Muscle of back (tissue), 3 donors: ENCODE measurements at regions not wholly inside any gene's neighbourhood (a gene's known extent, or its start where the extent isn't known, plus 50 kb on each side); places are given as distances from the start of the nearest gene placed in this dataset.
A peak's percentile ranks its signal among the peaks of the same experiment; 100 is the strongest.

ENCODE experiments used
- DNase-seq, 3 donors: peaks; one replicate each; pipeline versions ENCODE4 v3.0.0 to v3.0.0-alpha.2; 2013

DNA sequence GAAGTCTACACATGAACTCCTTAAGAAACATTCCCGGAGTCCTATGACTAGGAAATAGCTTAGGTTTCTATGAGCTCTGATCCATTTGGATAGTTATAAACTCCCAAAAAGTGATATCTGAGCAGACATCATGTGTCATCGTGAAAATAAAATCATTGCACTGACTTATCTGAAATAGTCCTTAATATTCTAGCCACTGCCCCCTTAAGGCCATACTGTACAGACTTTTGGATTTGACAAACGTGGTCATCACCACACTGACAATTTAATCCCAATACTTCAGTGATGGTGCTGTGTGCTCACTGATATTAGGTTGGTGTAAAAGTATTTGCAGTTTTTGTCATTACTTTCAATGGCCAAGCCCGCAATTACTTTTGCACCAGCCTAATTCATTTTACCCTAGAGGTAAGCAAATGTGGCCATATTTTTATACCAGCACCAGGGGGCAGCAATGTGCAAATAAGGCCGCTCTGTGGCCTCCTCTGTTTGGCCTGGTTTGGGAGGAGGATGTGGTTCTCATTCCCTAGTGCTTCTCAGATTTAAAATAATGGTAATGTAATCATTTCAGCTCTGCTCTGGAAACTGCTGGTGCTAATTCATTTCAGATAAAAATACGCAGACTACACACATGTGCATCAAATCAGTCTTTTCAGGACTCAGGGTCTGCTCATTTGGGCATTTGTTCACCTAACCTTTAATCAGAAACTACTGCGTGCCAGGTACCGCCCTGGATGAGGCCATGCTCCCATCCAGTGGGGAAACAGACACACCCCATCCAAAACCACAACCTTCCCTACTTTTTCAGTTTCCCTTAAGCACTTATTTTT lies 196.4 kb upstream of the C1QTNF7 start:
- DNase-seq: peak; percentile 88 to 95 (median 92)

DNA sequence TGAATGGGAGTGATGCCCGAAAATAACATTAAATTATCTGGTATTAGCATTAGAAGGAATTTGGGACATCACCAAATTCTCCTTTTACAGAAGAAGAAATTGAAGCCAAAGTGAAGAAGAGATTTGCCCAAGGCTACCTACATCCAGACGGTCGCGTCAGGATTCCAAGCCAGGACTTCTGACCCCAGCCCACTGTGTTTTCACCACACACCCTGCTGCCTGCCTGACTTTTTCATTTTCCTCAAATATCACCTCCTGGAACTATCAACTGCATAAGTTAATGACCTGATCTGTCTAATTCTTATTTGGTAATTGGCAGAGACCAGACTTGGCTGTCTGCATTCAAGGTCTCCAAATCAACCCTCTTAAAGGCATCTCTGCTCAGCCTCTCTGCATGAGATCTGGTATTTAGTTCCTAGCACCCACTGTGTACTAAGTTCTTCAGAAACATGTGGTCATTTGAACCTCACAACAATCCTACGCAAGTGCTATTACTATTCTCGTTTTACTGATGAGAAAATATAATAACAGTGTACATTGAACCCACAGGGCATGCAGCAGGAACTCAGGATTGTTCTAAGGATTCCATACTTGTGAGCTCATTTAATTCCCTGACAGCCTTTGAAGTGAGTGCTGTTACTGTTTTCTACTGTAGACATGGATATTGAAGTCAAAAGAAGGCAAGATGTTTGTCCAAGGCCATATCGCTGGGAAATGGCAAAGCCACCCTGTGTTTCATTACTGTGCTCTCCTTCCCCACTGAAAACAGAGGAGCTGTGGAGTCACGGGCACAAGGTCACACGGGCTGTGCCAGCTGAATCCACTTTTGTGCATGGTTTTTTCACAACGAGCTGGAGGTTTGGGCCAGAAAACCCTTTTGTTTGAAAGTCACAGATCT lies 195.2 kb upstream of the C1QTNF7 start:
- DNase-seq: peak in 1 of 3 donors; percentile 56

DNA sequence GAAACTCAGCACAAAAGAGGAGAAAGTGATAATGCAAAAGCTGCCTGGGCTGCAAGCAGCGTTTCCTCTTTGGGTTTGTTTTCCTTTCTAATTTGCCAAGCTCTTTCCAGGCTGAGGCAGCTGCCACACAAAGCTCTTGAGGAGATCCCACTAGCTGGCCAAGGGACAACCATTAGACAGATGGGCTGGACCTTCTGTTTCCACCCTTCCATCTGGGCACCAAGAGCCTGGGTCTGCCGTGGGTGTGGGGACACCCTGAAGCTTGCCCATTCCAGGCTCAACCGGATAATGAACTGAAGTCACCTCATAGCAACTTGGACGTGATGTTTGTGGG lies 194.6 kb upstream of the C1QTNF7 start:
- DNase-seq: peak in 1 of 3 donors; percentile 69

DNA sequence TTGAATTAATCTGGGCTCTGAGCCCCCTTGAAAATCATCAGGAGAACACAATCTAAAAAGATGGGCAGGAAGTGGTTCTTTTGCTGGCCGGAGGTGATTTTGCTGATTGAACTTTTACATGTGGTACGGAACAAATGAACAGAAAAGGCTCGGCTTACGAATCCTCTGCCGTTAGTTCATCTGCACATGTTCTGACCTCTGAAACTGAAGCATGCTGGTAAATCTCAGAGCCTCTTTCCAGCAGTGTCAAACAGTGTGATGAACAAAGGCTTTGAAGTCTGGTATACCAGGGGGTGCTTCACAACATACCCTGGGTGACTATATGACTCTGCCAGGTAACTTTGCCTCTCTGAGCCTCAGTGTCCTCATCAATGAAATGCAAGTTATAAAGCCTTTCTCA lies 194.2 kb upstream of the C1QTNF7 start:
- no peak for DNase-seq

DNA sequence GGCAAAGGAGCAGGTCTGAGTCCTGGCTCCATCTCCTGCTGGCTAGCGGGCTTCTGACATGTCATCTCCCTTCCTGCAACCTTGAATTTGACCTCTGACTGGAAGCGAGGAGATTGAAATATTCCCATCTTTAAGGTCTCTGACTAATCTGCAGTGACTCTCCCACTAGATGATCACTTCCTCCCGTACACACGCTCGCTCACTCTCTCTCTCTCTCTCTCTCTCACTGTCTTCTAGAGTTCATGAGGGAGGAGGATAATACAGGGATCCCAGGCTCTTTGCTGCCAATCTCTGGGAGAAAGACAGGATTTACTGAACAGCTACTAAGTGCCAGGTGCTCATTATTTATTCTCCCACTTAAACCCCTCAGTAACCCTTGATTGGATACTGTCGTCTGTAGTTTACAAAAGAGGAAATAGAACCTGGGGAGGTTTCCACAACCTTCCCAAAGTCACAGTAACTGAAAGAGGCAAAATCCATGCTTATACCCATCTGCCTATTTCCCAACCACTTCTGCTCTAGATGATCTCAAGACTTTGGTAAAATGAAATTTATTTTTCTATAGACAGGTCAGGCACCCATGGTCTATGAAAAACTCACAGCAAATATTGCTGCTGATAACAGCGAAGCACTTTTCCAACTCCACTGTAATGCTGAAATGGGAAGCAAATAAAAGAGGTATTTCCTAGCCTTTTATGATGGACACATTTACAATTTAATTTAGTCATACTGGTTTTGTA lies 193.5 kb upstream of the C1QTNF7 start:
- DNase-seq: peak in 1 of 3 donors; percentile 50

DNA sequence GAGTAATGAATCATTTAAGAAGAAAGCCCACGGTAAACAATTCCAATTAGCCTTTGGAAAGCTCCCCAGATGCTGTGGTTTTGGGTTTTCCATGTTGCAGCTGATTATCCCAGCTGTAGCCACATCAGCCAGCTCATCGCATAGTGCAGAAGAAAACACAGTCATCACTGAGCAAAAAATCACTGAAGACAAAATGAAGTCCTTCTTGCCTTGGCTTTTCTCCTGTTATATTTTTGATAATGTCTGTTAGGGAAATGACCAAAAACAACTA lies 193.0 kb upstream of the C1QTNF7 start:
- DNase-seq: peak in 2 of 3 donors; percentile 78 to 89

DNA sequence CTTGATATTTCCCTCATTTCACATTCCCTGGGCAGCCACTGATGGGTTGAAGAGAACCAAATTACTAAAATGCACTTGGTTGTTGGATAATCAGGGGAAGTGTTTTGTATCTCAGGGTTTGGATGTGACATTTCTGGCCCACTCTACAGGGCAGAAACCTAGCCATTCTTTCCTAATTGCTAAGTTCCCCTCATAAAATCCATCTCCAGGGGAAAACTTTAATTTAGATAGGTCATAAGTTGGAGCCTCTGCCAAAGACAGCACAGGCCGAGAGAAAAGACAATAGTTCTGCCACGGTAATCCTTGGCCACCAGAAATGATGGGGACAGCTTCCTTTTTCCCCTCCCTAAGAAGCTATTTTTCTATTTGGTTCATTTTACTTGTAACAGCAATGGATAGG lies 192.7 kb upstream of the C1QTNF7 start:
- DNase-seq: peak in 1 of 3 donors; percentile 55

DNA sequence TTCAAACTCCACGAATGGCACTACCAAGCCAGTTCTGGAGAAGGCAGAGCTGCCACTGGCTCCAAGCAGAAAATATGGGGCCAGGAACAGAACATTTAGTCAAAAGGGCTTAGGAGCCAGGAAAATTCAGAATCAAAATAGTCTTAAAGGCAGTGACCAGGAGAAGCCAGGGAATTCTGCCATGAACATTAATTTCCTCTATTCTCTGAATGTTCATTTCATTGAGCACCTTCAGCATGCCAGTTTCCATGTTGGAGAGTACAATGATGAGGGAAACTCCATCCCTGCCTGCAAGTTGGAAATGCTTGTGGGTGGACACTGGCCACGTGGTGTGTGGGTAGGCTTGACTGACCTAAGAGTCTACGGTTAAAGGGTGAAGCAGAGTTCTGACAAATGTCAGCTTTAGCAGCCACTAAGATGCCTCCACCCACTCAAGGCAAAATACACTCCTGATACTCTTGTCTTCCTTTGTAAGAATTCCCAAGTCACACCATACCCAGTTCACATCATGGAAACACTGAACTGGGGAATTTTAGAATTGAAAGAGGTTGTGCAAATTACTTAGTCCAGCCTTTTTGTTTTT lies 190.1 kb upstream of the C1QTNF7 start:
- no peak for DNase-seq

DNA sequence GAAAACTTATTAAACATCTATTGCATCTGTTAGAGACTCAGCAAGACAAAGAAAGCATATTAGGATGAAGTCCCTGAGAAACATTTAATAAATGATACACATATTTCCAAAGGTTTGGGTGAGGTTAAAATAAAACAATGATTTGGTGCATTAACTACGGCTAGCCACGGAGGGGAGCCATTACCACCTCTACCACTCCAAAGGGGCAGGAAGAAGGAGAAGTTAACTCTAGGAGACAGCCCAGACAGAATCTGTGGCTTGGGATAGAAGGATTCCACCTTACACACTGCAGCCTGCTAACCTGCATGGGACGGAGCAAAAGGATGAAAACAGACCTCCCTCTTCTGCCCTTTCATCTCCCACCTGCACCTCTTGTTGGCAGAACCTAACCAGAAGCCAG lies 189.1 kb upstream of the C1QTNF7 start:
- peak in 1 of 3 donors; percentile 55 for DNase-seq

DNA sequence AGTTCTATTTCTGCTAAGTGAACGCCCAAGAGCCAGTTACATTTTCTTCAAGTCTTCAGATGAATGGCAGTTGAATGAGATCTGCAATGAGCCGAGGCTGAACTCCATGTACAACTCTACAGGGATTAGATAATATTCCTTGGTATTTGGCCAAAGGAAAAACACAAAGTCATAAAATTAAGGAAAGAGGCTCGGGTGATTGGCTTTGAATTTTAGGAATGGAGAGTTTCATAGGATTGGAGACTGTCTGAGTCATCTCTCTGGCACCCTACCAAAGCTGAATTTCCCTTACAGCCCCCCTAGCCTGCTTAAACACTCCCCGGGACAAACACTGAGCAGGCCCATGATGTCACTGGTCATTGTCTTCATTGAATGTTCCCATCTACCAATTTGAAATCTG lies 188.0 kb upstream of the C1QTNF7 start:
- peak in 2 of 3 donors; percentile 65 to 83 for DNase-seq

DNA sequence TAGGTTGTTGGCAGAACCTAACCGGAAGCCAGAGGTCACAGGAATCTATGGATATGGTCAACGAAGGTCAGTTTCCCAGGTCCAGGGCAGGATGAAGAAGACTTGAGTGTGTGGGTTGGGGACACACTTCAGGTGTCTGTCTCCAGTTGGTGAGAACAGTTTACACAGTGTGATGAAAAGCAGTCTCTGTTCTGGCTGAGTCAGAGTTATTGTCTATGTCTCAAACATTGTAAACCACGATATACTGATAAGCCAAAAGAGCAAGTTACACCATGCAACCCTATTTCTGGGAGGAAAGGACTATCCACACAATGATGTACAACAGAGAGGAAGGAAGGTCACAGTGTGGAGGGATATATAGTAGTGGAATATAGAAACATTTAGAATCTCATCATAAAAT lies 187.1 kb upstream of the C1QTNF7 start:
- DNase-seq: no peak

DNA sequence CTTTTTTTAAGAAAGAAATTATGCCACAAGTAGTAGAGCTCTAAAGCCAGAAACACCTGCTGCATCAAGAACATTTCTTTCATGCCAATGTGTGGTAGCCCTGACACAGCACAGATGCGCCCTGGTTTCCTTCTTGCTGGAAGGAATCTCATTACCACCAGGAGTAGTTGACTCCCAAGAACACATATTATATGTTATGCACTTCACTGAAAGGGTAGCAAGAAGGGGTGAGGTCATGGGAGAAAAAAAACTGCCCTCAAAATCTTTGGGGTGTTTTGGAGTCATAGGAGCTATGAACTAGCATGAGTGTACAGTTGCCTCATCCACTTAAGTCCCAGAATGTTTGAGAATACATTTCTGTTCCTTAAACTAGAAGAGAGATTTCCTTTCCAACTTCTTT lies 185.8 kb upstream of the C1QTNF7 start:
- DNase-seq: no peak

DNA sequence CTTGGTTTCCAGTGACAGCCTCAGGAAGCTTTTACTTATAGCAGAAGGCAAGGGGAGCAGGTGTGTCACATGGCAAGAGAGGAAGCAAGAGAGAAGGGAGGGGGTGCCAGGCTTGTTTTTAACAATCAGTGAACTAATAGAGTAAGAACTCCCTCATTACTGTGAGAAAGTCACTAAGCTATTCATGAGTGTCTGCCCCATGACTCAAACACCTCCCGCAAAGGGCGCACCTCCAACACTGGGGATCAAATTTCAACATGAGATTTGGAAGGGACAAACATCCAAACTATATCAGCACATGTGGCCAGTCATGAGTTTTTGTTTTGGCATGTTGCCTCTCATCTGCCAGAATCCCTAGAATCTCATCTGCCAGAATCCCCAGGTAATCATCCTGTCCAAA lies 183.5 kb upstream of the C1QTNF7 start:
- no peak for DNase-seq

DNA sequence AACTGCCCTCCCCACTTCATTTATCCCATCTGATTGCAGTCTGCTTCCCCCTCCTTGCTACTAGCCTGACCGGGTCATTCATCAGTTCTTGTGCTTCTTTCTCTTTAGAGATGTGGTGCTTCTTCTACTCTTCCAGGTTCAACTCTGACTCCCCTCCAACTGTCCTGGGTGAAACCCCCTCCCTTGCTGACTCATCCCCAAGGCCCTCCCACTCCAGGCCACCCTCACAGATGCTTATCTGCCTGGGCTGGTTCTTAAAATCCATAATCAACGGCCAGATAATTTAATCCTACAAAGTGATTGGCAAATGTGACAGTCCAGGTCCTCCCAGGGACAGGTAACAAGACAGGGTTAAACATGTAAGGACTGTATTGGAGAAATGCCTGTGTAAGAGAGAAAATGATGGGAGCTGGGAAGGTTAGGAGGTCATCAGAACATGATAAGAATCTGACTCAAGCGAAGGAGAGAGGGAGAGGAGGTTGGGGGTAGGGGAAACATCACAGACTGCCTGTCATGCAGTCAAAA lies 182.8 kb upstream of the C1QTNF7 start:
- no peak for DNase-seq

DNA sequence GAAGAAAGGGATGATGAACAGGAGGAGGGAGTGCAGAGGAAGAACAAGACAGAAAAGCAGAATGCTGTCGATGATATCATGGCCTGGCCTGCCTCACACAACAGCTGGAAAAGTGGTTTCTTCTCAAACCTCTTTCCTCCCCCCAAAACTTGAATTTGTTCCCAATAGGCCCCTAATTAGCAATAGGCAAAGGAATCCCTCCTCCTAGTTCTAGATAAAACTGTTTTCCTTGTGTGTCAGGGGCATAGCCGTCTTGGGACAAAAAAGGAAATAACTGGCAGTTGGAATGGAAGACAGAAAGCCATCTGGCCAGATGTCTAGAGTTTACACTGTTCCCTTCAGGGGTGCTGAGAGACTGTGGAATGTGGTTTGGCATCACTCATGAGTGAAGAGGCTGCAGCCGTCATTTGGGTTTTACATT lies 177.8 kb upstream of the C1QTNF7 start:
- DNase-seq: peak; percentile 47 to 88 (median 72)

DNA sequence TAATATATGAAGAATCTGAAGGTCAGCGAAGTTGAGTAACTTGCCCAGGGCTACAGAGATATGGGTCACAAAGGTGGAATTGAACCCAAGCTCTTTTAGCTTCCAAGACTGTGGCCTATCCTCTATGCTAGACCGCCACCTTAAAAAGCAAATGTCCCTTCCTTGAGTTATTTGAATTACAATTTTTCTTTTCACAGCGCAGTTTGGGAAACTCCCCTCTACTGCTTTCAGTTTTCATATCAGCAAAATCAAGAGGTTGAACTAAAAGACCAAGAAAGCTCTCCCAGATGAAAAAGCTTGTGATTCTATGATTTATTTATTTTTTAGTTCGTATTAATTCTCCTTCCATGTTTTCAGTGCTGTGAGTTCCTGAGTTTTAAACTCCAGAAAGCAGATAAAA lies 174.5 kb upstream of the C1QTNF7 start:
- no peak for DNase-seq

DNA sequence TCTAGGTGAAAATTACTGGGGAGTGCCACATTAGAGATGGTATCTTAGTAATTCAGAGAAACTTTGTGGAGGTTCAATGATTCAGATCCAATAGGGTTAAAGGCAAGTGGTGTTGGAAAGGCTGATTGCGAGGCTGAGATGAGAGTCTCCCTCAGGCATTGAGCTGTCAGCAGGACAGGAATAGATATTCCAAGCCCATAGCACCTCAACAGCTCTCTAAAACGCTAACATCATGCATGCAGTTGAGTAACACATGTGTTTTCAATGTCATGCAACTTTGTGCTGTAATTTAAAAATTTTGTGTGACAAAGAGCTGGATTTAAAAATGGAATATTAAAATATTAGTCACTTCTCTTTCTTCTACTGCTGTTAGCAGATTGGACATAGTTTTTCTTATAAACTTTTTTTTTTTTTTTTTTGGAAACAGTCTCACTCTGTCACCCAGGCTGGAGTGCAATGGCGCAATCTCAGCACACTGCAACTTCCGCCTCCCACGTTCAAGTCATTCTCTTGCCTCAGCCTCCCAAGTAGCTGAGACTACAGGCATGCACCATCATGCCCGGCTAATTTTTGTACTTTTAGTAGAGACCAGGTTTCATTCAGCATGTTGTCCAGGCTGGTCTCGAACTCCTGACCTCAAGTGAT lies 173.5 kb upstream of the C1QTNF7 start:
- DNase-seq: no peak

DNA sequence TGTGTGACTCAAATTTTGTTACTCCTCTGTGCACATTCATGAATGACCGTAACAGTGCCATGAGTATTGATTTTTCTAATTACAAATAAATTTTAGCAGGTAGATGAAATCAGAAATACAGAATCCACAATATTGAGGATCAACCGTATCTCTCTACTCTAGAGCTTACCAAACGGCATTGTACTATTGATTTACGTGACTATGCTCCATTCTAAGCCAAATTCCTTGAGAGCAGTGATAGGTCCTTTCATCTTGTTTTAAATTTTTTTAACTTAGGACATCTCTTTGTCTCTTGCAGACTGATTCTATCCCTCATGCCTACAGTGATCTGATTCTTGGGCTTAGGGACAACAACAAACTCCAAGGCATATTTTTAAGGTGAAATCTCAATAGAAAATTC lies 172.3 kb upstream of the C1QTNF7 start:
- DNase-seq: no peak

DNA sequence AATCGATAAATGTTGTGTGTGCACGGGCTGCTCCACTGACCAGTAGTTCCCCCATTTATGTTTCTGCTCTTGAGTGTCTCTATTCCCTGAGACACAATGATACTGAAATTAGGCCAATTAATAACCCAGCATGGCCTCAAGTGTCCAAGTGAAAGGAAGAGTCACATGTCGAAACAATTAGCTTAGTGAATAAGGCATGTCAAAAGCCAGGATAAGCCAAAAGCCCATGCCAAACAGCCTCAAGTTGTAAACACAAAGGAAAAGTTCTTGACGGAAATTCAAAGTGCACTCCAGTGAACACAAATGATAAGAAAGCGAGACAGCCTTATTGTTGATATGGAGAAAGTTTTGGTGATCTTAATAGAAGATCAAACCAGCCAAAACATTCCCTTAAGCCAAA lies 167.1 kb upstream of the C1QTNF7 start:
- no peak for DNase-seq

DNA sequence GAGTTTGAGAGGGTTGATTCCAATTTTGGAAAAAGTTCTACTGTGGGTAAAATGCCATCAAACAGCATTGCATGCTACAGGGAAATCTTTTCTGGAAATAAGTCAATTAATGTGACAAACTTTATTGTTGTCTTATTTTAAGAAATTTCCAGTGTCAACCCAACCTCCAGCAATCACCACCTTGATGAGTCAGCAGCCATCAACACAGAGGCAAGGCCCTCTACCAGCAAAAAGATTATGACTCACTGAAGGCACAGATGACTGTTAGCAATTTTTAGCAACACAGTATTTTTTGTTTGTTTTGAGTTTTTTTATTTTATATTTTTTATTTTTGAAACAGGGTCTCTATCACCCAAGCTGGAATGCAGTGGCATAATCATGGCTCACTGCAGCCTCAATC lies 165.4 kb upstream of the C1QTNF7 start:
- no peak for DNase-seq

DNA sequence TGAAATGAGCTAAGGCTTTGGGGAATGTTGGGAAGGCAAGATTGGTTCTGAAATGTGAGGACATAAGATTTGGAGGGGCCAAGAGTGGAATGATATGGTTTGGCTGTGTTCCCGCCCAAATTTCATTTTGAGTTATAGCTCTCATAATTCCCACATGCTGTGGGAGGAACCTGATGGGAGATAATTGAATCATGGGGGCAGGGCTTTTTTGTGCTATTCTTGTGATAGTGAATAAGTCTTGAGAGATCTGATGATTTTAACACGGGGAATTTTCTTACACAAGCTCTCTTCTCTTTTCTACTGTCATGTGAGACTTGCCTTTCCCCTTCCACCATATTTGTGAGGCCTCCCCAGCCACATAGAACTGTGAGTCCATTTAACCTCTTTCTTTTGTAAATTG lies 157.6 kb upstream of the C1QTNF7 start:
- no peak for DNase-seq

DNA sequence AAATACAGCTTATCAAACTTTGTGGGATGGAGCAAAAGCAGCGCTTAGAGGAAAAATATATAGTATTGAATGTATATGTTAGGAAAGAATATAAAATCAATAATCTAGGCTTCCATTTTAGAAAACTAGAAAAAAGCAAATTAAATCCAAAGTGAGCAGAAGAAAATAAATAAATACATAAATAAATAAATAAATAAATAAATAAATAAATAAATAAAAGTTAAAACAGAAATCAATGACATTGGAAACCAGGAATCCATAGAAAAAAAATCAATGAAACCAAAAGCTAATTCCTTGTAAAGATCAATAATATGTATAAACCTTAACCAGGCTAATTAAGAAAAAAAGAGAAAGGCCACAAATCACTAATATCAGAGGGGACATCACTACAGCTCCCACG lies 141.8 kb upstream of the C1QTNF7 start:
- no peak for DNase-seq
